Erythroblast (primary cell): ENCODE measurements at regions not wholly inside any gene's neighbourhood (a gene's known extent, or its start where the extent isn't known, plus 50 kb on each side); places are given as distances from the start of the nearest gene placed in this dataset.

Source experiments
- GATA1 ChIP-seq: IDR thresholded peaks from 2 replicates; pipeline ENCODE4 v1.6.1; 2011; ENCODE audit warnings: low read depth, mild to moderate bottlenecking, control low read depth, low read length, moderate library complexity
- POLR2A ChIP-seq: IDR thresholded peaks from 2 replicates; pipeline ENCODE4 v1.6.1; 2011; ENCODE audit warnings: mild to moderate bottlenecking, low read length

DNA sequence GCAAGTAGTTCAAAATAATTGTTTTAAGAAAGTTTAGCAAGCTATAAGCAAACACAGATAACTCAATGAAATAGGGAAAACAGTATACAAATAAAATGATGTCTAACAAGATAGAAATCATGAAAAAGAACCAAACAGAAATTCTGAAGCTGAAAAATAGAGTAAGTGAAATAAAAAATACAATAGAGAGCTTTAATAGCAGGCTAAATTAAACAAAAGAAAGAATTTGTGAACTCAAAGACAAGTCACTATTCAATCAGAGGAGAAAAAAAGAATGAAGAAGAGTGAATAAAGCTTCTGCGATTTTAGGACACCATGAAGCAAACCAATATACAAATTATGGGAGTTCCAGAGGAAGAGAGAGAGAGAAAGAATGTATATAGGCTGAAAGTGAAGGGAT is 576.8 kb downstream of the STK39 start:
- no peak for TF ChIP-seq POLR2A
- no peak for TF ChIP-seq GATA1
